ENCODE measurements at regions not wholly inside any gene's neighbourhood (a gene's known extent, or its start where the extent isn't known, plus 50 kb on each side); places are given as distances from the start of the nearest gene placed in this dataset.

GRCh38 chr12:84764001-84764400 lies 148.6 kb downstream of the SLC6A15 start:
- no peak for TF ChIP-seq POLR2AphosphoS5 (IDR thresholded peaks at IDR 0.05; ENCODE audit: borderline replicate concordance, low read depth, low read length)
- no peak for TF ChIP-seq EZH2 (IDR thresholded peaks at IDR 0.05)
- TF ChIP-seq FOXP2 (optimal IDR thresholded peaks at IDR 0.05; ENCODE audit: control extremely low read depth, extremely low read length, insufficient read depth), result no peak
